CD4-positive, alpha-beta T cell (primary cell): ENCODE measurements at regions not wholly inside any gene's neighbourhood (a gene's known extent, or its start where the extent isn't known, plus 50 kb on each side); places are given as distances from the start of the nearest gene placed in this dataset.

ENCODE experiments used
- ATAC-seq: fragments of 200-7000 bp; cut with Tn5 transposase; one replicate; pipeline ENCODE4 v1.10.0; 2022; ENCODE audit warnings: mild to moderate bottlenecking; ENCODE audit not compliant: poor library complexity
- CTCF ChIA-PET: fragments of 350-600 bp; sonication (Branson Sonifier 250); formaldehyde crosslinking; loops from one replicate; lab custom pipeline; 2021; ENCODE audit warnings: antibody characterized with exemption, inconsistent platforms; lab: Charles Lee
- POLR2A ChIA-PET: fragments of 350-600 bp; sonication (Branson Sonifier 250); formaldehyde crosslinking; loops from one replicate; lab custom pipeline; 2021; ENCODE audit warnings: antibody characterized with exemption, inconsistent platforms; lab: Charles Lee
- DNase-seq, 14 experiments: peaks; one replicate each; pipeline ENCODE4 v3.0.0-alpha.2; 2013 to 2020; ENCODE audit warnings: mixed read lengths in 2 of 14
- H3K27ac ChIP-seq, 2 donors: one replicate each; pipeline versions ENCODE4 v1.5.1 to v1.7.0; 2013; ENCODE audit warnings: low read length in 2 of 2, low read depth in 1 of 2, mild to moderate bottlenecking in 1 of 2
- H3K27me3 ChIP-seq, 2 experiments: 1 replicate in 1 of 2; 2 replicates in 1 of 2; pipeline versions ENCODE4 v1.6.1 to v1.7.0; 2013; ENCODE audit warnings: low read length in 2 of 2, control low read depth in 1 of 2, mild to moderate bottlenecking in 1 of 2, moderate library complexity in 1 of 2; ENCODE audit not compliant: insufficient read depth in 2 of 2, control insufficient read depth in 1 of 2
- H3K36me3 ChIP-seq: one replicate; pipeline ENCODE4 v1.6.1; 2013; ENCODE audit warnings: low read length, control low read depth; ENCODE audit not compliant: insufficient read depth
- H3K4me1 ChIP-seq: one replicate; pipeline ENCODE4 v1.6.1; 2013; ENCODE audit warnings: low read length, control low read depth; ENCODE audit not compliant: insufficient read depth
- H3K4me3 ChIP-seq: one replicate; pipeline ENCODE4 v1.5.1; 2013; ENCODE audit warnings: mild to moderate bottlenecking, low read length, moderate library complexity
- H3K9me3 ChIP-seq, 2 experiments: 1 replicate in 1 of 2; 2 replicates in 1 of 2; pipeline versions ENCODE4 v1.6.1 to v1.7.0; 2013; ENCODE audit warnings: low read length in 2 of 2, mild to moderate bottlenecking in 2 of 2, control low read depth in 1 of 2, moderate library complexity in 1 of 2; ENCODE audit not compliant: control insufficient read depth in 1 of 2, insufficient read depth in 1 of 2
- H3K27ac Mint-ChIP-seq: one replicate; pipeline ENCODE4 v1.8.0; 2020; ENCODE audit warnings: mixed read lengths
- H3K27me3 Mint-ChIP-seq: one replicate; pipeline ENCODE4 v1.8.0; 2021; ENCODE audit warnings: mixed read lengths
- H3K36me3 Mint-ChIP-seq: one replicate; pipeline ENCODE4 v1.8.0; 2021; ENCODE audit warnings: low read depth, mixed read lengths
- H3K4me1 Mint-ChIP-seq: one replicate; pipeline ENCODE4 v1.8.0; 2021; ENCODE audit warnings: low read depth, mixed read lengths
- H3K4me3 Mint-ChIP-seq: one replicate; pipeline ENCODE4 v1.8.0; 2020; ENCODE audit warnings: mild to moderate bottlenecking, mixed read lengths
- H3K9me3 Mint-ChIP-seq: one replicate; pipeline ENCODE4 v1.8.0; 2020; ENCODE audit warnings: mixed read lengths
- CTCF ChIP-seq: fragments of 200-600 bp; IDR thresholded peaks from one replicate; pipeline ENCODE4 v1.8.0; 2022; ENCODE audit warnings: antibody characterized with exemption, mild to moderate bottlenecking
- intact Hi-C, 2 experiments: fragments of 100-400 bp; cut with DNase I in 1 of 2; cut with micrococcal nuclease in 1 of 2; formaldehyde crosslinking; loops; one replicate each; pipeline versions ENCODE4 v1.15.1 to v1.9.0; 2023 to 2025; cut with DNase I, micrococcal nuclease

- Histone ChIP-seq H3K9me3 (no peaks in the 10 kb centered on the region), H3K36me3 (no peaks in the 10 kb centered on the region), H3K27me3 (no peaks in the 10 kb centered on the region), H3K4me1 (no peaks in the 10 kb centered on the region), H3K4me3 (no peak overlapping the region), H3K27ac (no peak overlapping the region)
- Mint-ChIP-seq H3K36me3 (no peaks in the 10 kb centered on the region), H3K27me3 (no peaks in the 10 kb centered on the region), H3K27ac (no peak overlapping the region), H3K4me3 (no peak overlapping the region), H3K4me1 (no peaks in the 10 kb centered on the region), H3K9me3 (no peaks in the 10 kb centered on the region)
- ChIA-PET POLR2A (no interaction called here), CTCF (interaction anchor here (0.6 to 0.9 kb wide), 2 partner anchors 12 kb away, joined by 3 read pairs; no protein-coding TSS in a partner anchor)
- intact Hi-C loops = no loop called here
- DNase-seq (no peak), ATAC-seq (no peak)
- no peak for TF ChIP-seq CTCF
Observed at GRCh38 chr4:177770776-177771175, 328.5 kb upstream of the AGA start.

GRCh38 chr4:177771645-177772044 lies 329.4 kb upstream of the AGA start:
- no peak overlapping the region for H3K27ac ChIP-seq
- no peak overlapping the region for H3K4me3 Mint-ChIP-seq
- no peak for DNase-seq
- no peaks in the 10 kb centered on the region for H3K27me3 ChIP-seq
- no peaks in the 10 kb centered on the region for H3K36me3 Mint-ChIP-seq
- no peaks in the 10 kb centered on the region for H3K9me3 ChIP-seq
- ChIA-PET POLR2A (no interaction called here), CTCF (interaction anchor here (0.6 kb wide), 1 partner anchor 13 kb away, joined by 3 read pairs; no protein-coding TSS in a partner anchor)
- no peaks in the 10 kb centered on the region for H3K4me1 Mint-ChIP-seq
- H3K4me3 ChIP-seq = no peak overlapping the region
- no peak for ATAC-seq
- no peaks in the 10 kb centered on the region for H3K27me3 Mint-ChIP-seq
- intact Hi-C loops = no loop called here
- H3K27ac Mint-ChIP-seq = no peak overlapping the region
- no peak for TF ChIP-seq CTCF
- no peaks in the 10 kb centered on the region for H3K36me3 ChIP-seq
- H3K9me3 Mint-ChIP-seq = no peaks in the 10 kb centered on the region
- H3K4me1 ChIP-seq = no peaks in the 10 kb centered on the region

GRCh38 chr4:177778623-177779022 lies 336.4 kb upstream of the AGA start:
- peaks cover 10% of the 10 kb centered on the region for H3K27me3 Mint-ChIP-seq
- intact Hi-C loops = no loop called here

More at GRCh38 chr4:177778623-177779022, 336.4 kb upstream of the AGA start:
- DNase-seq = no peak
- H3K27me3 ChIP-seq = no peaks in the 10 kb centered on the region
- H3K9me3 ChIP-seq = peaks cover 0 to 9% of the 10 kb centered on the region in 2 experiments
- Mint-ChIP-seq H3K4me3 (no peak overlapping the region), H3K27ac (no peak overlapping the region), H3K9me3 (no peaks in the 10 kb centered on the region), H3K36me3 (no peaks in the 10 kb centered on the region), H3K4me1 (no peaks in the 10 kb centered on the region)
- no peaks in the 10 kb centered on the region for H3K36me3 ChIP-seq
- POLR2A ChIA-PET = no interaction called here
- ATAC-seq = no peak
- no peak overlapping the region for H3K27ac ChIP-seq
- CTCF ChIA-PET = no interaction called here
- no peak for TF ChIP-seq CTCF
- no peak overlapping the region for H3K4me3 ChIP-seq
- H3K4me1 ChIP-seq = no peaks in the 10 kb centered on the region
